HEK293 (cell line): ENCODE measurements at regions not wholly inside any gene's neighbourhood (a gene's known extent, or its start where the extent isn't known, plus 50 kb on each side); places are given as distances from the start of the nearest gene placed in this dataset.

Experiments
- CTCF ChIA-PET: fragments of 350-600 bp; formaldehyde crosslinking; extraction: SDS; loops from one replicate; lab custom pipeline; 2021; ENCODE audit warnings: antibody characterized with exemption; lab: Yijun Ruan, JAX
- POLR2A ChIA-PET: fragments of 300-600 bp; formaldehyde crosslinking; extraction: SDS; loops from one replicate; lab custom pipeline; 2020; ENCODE audit warnings: antibody characterized with exemption, inconsistent platforms; lab: Yijun Ruan, JAX
- H3K27ac ChIP-seq: fragments of 200-500 bp; sonication (Bioruptor generic); 2 replicates; pipeline ENCODE4 v1.5.1; 2014; ENCODE audit warnings: low read depth, low read length, control low read depth, inconsistent platforms; ENCODE audit errors: extremely low read depth
- H3K36me3 ChIP-seq, 2 experiments: fragments of 200-500 bp in 1 of 2; sonication (Bioruptor generic) in 1 of 2; 1 replicate in 1 of 2; 2 replicates in 1 of 2; pipeline ENCODE4 v1.5.1; 2014 to 2017; ENCODE audit warnings: inconsistent platforms in 2 of 2, low read length in 2 of 2; ENCODE audit not compliant: control insufficient read depth in 2 of 2, insufficient read depth in 1 of 2
- H3K4me1 ChIP-seq: fragments of 200-500 bp; sonication (Bioruptor generic); 2 replicates; pipeline ENCODE4 v1.5.1; 2014; ENCODE audit warnings: mild to moderate bottlenecking, low read length, inconsistent platforms; ENCODE audit not compliant: control insufficient read depth, insufficient read depth
- H3K4me3 ChIP-seq: 2 replicates; pipeline ENCODE4 v1.5.1; 2011; ENCODE audit warnings: low read depth, mild to moderate bottlenecking, control low read depth, low read length, moderate library complexity
- H3K9me3 ChIP-seq: fragments of 200-500 bp; sonication (Bioruptor generic); 2 replicates; pipeline ENCODE4 v1.5.1; 2014; ENCODE audit warnings: low read depth, low read length, inconsistent platforms; ENCODE audit not compliant: control insufficient read depth, insufficient read depth
- KLF1 ChIP-seq: fragments of 450-650 bp; formaldehyde crosslinking; IDR thresholded peaks from 2 replicates; pipeline ENCODE4 v1.5.1; 2016; ENCODE audit warnings: missing biosample characterization, missing genetic modification characterization
- KLF7 ChIP-seq: fragments of 450-650 bp; formaldehyde crosslinking; IDR thresholded peaks from 2 replicates; pipeline ENCODE4 v1.5.1; 2016; ENCODE audit warnings: missing biosample characterization, missing genetic modification characterization, borderline replicate concordance
- RBAK ChIP-seq: fragments of 450-650 bp; formaldehyde crosslinking; IDR thresholded peaks from 2 replicates; pipeline ENCODE4 v1.5.1; 2016; ENCODE audit warnings: missing biosample characterization, missing genetic modification characterization
- TCF7L2 ChIP-seq: IDR thresholded peaks from 2 replicates; pipeline ENCODE4 v1.6.1; 2011; ENCODE audit warnings: low read depth, mild to moderate bottlenecking, inconsistent platforms, low read length, moderate library complexity, borderline replicate concordance
- ZFHX2 ChIP-seq: fragments of 450-650 bp; formaldehyde crosslinking; conservative IDR thresholded peaks from 2 replicates; pipeline ENCODE4 v1.5.1; 2016; ENCODE audit warnings: missing biosample characterization, missing genetic modification characterization
- ZNF132 ChIP-seq: fragments of 450-650 bp; formaldehyde crosslinking; IDR thresholded peaks from 2 replicates; pipeline ENCODE4 v1.5.1; 2017; ENCODE audit warnings: missing biosample characterization, missing genetic modification characterization, borderline replicate concordance
- ZNF174 ChIP-seq: fragments of 450-650 bp; formaldehyde crosslinking; IDR thresholded peaks from 2 replicates; pipeline ENCODE4 v1.5.0; 2017; ENCODE audit warnings: missing biosample characterization, mild to moderate bottlenecking, missing genetic modification characterization
- ZNF223 ChIP-seq: fragments of 450-650 bp; formaldehyde crosslinking; IDR thresholded peaks from 2 replicates; pipeline ENCODE4 v1.5.1; 2016; ENCODE audit warnings: missing biosample characterization, missing genetic modification characterization
- ZNF266 ChIP-seq: fragments of 450-650 bp; formaldehyde crosslinking; IDR thresholded peaks from 2 replicates; pipeline ENCODE4 v1.5.1; 2016; ENCODE audit warnings: missing biosample characterization, missing genetic modification characterization, low read depth
- ZNF311 ChIP-seq: fragments of 450-650 bp; formaldehyde crosslinking; IDR thresholded peaks from 2 replicates; pipeline ENCODE4 v1.5.1; 2017; ENCODE audit warnings: missing biosample characterization, missing genetic modification characterization, borderline replicate concordance
- ZNF354C ChIP-seq: fragments of 450-650 bp; formaldehyde crosslinking; IDR thresholded peaks from 2 replicates; pipeline ENCODE4 v1.5.1; 2016; ENCODE audit warnings: missing biosample characterization, missing genetic modification characterization, low read depth, borderline replicate concordance
- ZNF549 ChIP-seq: fragments of 450-650 bp; IDR thresholded peaks from 2 replicates; pipeline ENCODE4 v1.5.1; 2018; ENCODE audit warnings: missing biosample characterization, missing genetic modification characterization, mild to moderate bottlenecking, inconsistent platforms, moderate library complexity
- ZNF561 ChIP-seq: fragments of 450-650 bp; IDR thresholded peaks from 2 replicates; pipeline ENCODE4 v1.5.1; 2018; ENCODE audit warnings: missing biosample characterization, missing genetic modification characterization, borderline replicate concordance
- ZNF596 ChIP-seq: fragments of 450-650 bp; IDR thresholded peaks from 2 replicates; pipeline ENCODE4 v1.5.0; 2018; ENCODE audit warnings: missing biosample characterization, mild to moderate bottlenecking, missing genetic modification characterization, moderate library complexity
- ZNF629 ChIP-seq: fragments of 450-650 bp; formaldehyde crosslinking; IDR thresholded peaks from 2 replicates; pipeline ENCODE4 v1.5.1; 2017; ENCODE audit warnings: missing biosample characterization, missing genetic modification characterization
- ZNF670 ChIP-seq: fragments of 450-650 bp; formaldehyde crosslinking; IDR thresholded peaks from 2 replicates; pipeline ENCODE4 v1.5.1; 2016; ENCODE audit warnings: missing biosample characterization, missing genetic modification characterization, low read depth
- ZNF677 ChIP-seq: fragments of 450-650 bp; IDR thresholded peaks from 2 replicates; pipeline ENCODE4 v1.5.0; 2018; ENCODE audit warnings: missing biosample characterization, mild to moderate bottlenecking, missing genetic modification characterization, moderate library complexity
- TF ChIP-seq, protein P1 (sequence below): fragments of 450-650 bp; formaldehyde crosslinking; IDR thresholded peaks from 2 replicates; pipeline ENCODE4 v1.5.1; 2016; ENCODE audit warnings: missing biosample characterization, missing genetic modification characterization
- TF ChIP-seq, protein P2 (sequence below): fragments of 450-650 bp; formaldehyde crosslinking; IDR thresholded peaks from 2 replicates; pipeline ENCODE4 v1.5.1; 2017; ENCODE audit warnings: missing biosample characterization, mild to moderate bottlenecking, missing genetic modification characterization, moderate library complexity
- TF ChIP-seq, protein P3 (sequence below): fragments of 450-650 bp; formaldehyde crosslinking; IDR thresholded peaks from 2 replicates; pipeline ENCODE4 v1.5.1; 2016; ENCODE audit warnings: missing biosample characterization, missing genetic modification characterization

DNA sequence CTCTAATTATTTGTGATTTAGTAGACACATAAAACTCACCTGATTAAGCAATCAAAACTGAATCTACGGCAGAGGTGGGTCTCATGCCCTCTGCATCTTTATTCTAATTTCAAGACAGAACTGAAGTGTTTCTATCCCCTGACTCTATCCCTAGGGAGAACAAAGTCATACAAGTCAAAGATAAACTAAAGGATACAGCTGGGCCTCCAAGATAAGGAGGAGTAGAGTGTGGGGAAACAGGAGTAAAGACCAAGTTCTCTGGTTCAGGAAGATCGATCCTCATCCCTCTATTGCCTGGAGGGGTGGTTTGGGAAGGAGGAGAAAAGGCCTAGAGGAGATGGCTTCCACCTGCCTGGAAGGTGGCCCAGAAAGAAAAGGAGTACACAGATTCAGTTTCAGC lies 58.7 kb upstream of the BBX start:
- no peaks in the 10 kb centered on the region for H3K36me3 ChIP-seq
- no peaks in the 10 kb centered on the region for H3K4me1 ChIP-seq
- POLR2A ChIA-PET: no interaction called here
- no peak overlapping the region for H3K27ac ChIP-seq
- H3K4me3 ChIP-seq: no peak overlapping the region
- CTCF ChIA-PET: no interaction called here
- no peaks in the 10 kb centered on the region for H3K9me3 ChIP-seq
- no peak for TF ChIP-seq ZNF311 (tag by site-specific recombination)

DNA sequence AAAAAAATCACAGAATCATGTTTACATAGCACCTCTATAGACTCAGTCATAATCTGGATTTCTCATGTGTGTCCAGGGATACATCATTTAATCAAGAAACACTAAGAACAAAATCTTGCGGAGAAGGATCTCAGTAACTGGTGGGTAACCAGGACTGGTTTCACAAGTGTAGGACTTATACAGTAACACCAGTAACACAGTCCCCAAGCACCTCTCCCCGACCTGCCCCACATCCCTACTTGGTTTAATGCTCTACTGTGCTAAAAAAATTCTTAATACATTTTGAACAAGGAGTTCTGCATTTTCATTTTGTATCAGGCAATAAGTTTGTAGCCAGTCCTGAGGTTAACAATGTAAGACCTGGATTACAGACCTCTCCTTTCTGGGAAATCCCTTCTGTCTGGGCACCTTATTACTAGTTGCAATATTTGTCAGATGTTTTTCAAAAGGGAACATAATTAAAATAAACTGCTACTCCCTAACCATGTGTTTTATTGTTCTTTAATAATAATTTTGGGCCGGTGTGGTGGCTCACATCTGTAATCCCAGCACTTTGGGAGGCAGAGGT lies 57.6 kb upstream of the BBX start:
- Histone ChIP-seq H3K27ac (no peak overlapping the region), H3K4me3 (no peak overlapping the region), H3K9me3 (no peaks in the 10 kb centered on the region), H3K36me3 (no peaks in the 10 kb centered on the region), H3K4me1 (no peaks in the 10 kb centered on the region)
- ChIA-PET CTCF (no interaction called here), POLR2A (no interaction called here)
- no peak for TF ChIP-seq KLF7 (tag by site-specific recombination)

DNA sequence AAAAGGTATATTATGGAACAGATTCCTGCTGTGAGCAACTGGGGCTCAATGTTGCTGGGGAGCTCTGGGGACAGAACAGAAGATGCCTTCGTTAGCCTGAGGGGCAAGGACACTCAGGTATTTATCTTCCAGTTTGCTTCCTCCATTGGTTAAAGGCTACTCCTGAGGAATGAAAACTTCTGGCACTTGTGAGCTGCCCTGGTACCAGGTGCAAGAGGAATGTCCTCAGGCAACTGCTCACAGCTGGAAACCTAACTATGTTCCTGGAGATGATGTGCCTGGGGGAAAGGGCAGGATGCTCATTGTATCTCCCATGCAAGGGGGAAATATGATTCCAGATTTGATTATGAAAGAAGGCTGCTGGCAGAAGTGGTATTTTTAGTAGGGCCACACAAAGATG lies 54.0 kb upstream of the BBX start:
- no peaks in the 10 kb centered on the region for H3K9me3 ChIP-seq
- CTCF ChIA-PET: no interaction called here
- POLR2A ChIA-PET: no interaction called here

More for the DNA sequence above, 54.0 kb upstream of the BBX start:
- H3K27ac ChIP-seq: no peak overlapping the region
- H3K36me3 ChIP-seq: no peaks in the 10 kb centered on the region
- no peak overlapping the region for H3K4me3 ChIP-seq
- H3K4me1 ChIP-seq: no peaks in the 10 kb centered on the region
- TF ChIP-seq, protein P1, sequence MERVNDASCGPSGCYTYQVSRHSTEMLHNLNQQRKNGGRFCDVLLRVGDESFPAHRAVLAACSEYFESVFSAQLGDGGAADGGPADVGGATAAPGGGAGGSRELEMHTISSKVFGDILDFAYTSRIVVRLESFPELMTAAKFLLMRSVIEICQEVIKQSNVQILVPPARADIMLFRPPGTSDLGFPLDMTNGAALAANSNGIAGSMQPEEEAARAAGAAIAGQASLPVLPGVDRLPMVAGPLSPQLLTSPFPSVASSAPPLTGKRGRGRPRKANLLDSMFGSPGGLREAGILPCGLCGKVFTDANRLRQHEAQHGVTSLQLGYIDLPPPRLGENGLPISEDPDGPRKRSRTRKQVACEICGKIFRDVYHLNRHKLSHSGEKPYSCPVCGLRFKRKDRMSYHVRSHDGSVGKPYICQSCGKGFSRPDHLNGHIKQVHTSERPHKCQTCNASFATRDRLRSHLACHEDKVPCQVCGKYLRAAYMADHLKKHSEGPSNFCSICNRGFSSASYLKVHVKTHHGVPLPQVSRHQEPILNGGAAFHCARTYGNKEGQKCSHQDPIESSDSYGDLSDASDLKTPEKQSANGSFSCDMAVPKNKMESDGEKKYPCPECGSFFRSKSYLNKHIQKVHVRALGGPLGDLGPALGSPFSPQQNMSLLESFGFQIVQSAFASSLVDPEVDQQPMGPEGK: no peak
- TF ChIP-seq RBAK (tag by site-specific recombination) (no peak), ZNF549 (tag by site-specific recombination) (no peak), ZNF311 (tag by site-specific recombination) (no peak), ZNF596 (tag by site-specific recombination) (no peak), ZNF561 (no peak), TCF7L2 (no peak), KLF1 (no peak), ZNF677 (tag by site-specific recombination) (no peak), ZNF223 (tag by site-specific recombination) (no peak), ZNF629 (no peak), ZNF266 (no peak), ZNF132 (no peak), ZNF174 (tag by site-specific recombination) (no peak), ZFHX2 (no peak), ZNF354C (no peak), ZNF670 (tag by site-specific recombination) (no peak)
- TF ChIP-seq, protein P2, sequence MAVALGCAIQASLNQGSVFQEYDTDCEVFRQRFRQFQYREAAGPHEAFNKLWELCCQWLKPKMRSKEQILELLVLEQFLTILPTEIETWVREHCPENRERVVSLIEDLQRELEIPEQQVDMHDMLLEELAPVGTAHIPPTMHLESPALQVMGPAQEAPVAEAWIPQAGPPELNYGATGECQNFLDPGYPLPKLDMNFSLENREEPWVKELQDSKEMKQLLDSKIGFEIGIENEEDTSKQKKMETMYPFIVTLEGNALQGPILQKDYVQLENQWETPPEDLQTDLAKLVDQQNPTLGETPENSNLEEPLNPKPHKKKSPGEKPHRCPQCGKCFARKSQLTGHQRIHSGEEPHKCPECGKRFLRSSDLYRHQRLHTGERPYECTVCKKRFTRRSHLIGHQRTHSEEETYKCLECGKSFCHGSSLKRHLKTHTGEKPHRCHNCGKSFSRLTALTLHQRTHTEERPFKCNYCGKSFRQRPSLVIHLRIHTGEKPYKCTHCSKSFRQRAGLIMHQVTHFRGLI (tag by site-specific recombination): no peak
- TF ChIP-seq, protein P3, sequence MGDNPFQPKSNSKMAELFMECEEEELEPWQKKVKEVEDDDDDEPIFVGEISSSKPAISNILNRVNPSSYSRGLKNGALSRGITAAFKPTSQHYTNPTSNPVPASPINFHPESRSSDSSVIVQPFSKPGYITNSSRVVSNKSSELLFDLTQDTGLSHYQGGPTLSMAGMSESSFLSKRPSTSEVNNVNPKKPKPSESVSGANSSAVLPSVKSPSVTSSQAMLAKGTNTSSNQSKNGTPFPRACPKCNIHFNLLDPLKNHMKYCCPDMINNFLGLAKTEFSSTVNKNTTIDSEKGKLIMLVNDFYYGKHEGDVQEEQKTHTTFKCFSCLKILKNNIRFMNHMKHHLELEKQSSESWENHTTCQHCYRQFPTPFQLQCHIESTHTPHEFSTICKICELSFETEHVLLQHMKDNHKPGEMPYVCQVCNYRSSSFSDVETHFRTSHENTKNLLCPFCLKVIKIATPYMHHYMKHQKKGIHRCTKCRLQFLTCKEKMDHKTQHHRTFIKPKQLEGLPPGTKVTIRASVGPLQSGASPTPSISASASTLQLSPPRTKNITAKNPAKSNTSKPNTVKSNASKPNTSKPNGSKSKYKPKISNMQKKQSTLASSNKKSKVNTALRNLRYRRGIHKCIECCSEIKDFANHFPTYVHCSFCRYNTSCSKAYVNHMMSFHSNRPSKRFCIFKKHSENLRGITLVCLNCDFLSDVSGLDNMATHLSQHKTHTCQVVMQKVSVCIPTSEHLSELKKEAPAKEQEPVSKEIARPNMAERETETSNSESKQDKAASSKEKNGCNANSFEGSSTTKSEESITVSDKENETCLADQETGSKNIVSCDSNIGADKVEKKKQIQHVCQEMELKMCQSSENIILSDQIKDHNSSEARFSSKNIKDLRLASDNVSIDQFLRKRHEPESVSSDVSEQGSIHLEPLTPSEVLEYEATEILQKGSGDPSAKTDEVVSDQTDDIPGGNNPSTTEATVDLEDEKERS (tag by site-specific recombination): no peak
